AG20443 (cell line): ENCODE measurements at regions not wholly inside any gene's neighbourhood (a gene's known extent, or its start where the extent isn't known, plus 50 kb on each side); places are given as distances from the start of the nearest gene placed in this dataset.

Experiments
- DNase-seq: peaks from one replicate; pipeline ENCODE4 v3.0.0; 2012; ENCODE audit warnings: low spot score, mixed read lengths

DNA sequence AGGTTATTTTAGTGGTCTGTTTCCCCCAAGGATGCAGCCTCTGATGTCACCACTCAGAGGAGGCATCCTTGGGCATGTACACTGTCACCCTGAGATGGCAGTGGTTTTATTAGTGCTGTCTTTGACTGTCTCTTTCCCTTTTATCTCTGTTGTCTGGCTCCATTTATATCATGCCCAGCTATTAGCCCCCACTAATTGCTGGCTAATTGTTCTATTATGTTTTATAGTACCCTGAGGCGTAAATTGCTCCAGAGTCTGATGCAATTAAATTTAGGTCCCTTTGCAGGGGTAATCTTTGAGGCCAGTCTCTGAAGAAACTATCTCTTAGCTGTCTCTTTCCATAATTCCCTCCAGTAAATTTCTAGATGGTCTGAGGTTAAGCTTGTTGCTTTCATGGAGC is 301.0 kb upstream of the KLHL29 start:
- no peak for DNase-seq

DNA sequence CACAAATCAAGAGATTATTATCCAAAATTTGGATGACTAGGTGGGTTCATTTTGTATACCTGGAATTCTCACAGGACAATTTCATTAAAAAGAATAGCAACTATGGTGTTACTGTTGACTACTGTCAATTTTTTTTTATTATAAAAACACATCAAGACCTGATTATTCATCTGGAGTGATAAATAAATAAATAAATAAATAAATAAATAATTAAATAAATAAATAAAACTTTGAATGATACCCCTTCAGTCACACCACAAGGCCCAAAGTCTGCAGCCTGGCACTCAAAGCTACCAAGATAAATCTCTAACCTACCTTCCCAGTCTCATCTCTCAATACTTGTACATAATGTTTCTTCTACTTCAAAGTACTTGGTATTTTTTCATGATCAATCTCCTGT is 294.0 kb upstream of the KLHL29 start:
- no peak for DNase-seq

DNA sequence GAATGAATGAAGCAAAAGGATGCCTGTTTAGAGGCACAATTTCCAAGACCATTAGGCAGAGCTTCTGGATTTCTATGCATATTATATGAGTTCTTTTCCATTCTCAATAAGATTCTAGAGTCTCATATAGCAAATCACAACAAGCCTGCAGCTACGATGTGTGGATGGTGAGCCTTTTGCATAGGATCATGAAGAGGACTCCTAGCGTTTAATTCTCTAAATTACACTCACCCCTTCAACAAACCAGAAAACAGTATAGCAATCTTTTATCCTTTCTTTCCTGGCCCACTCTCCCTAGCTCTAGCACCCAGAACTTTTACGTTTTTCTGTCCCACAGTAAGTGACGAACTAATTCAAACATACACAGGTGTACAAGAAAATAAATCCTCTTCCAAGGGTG is 293.1 kb upstream of the KLHL29 start:
- DNase-seq = no peak

DNA sequence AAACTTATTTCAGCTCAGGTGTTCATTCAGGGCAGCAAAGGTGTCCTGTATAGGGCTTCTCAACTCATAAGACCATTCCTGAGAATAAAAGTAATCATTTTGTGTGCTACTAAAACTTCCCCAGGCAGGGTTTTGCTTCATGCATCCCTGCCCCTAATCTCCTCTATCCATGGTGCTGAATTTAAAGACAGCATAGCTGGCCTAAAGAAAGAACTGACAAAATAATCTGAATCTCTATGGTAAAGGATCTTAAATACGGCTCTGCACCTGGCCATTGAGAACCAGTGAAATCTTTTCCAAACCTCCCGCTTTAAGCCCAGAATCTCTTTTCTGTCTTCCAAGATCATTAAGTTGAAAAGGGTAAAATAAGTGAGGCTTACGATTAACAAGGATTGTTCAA is 292.1 kb upstream of the KLHL29 start:
- DNase-seq = peak; percentile 32

DNA sequence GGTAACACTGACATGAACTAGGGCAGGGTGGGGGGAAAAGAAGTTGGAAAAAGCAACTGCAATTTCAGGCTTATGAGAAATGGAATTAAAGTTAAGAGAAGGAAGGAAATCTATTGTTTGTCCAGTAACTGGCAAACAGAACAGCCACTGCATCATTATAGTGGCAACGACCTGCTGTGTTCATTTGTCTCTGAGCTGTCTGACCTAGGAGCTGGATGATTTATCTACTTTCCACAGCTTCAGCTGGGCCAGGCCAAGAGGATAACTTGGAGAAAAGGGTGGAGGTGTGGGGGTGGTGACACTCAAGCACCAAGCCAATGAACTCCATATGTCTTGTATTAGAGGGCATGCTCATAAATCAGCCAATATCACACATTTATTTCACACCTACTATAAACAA is 291.5 kb upstream of the KLHL29 start:
- no peak for DNase-seq

DNA sequence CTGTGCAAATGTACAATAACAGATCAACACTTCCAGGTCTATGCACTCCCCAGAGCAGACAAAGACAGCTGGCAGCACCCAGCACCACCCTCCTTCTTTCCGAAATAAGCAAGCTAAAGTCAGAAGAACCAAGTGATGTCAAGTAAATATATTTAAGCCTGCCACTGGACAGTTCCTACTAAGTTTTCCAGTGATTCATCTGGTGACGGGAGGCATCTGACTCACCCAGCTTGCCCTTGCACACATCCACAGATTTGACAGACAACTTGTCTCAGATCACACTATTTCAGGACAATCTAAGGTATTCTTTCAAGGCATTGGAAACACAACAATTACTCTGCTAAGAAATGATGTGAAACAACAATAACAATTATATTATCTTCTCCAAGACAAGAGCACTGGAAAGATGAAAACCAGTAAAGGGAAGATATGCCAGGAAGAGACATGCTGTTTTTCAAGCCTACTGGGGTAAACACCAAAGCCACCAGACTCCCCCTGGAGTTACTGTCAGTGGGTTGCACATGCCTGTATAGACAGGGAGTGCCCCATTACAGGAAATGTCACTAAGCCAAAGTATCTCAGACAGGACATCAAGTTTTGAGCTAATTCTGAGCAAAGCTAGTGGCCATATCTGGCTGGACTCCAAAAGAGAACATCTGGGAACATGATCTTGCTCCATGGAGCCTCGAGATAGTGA is 287.9 kb upstream of the KLHL29 start:
- DNase-seq = no peak

DNA sequence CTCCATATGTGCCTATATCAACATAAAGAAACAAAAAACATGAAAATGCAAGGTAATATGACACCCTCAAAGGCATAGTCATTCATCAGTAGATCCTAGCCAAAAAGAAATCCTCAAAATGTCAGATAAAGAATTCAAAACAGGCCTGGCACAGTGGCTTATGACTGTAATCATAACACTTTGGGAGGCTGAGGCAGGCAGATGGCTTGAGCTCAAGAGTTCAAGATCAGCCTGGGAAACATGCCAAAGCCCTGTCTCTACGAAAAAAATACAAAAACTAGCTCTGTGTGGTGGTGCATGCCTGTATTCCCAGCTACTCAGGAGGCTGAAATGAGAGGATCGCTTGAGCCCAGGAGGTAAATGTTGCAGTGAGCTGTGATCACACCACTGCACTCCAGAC is 284.6 kb upstream of the KLHL29 start:
- DNase-seq = no peak

DNA sequence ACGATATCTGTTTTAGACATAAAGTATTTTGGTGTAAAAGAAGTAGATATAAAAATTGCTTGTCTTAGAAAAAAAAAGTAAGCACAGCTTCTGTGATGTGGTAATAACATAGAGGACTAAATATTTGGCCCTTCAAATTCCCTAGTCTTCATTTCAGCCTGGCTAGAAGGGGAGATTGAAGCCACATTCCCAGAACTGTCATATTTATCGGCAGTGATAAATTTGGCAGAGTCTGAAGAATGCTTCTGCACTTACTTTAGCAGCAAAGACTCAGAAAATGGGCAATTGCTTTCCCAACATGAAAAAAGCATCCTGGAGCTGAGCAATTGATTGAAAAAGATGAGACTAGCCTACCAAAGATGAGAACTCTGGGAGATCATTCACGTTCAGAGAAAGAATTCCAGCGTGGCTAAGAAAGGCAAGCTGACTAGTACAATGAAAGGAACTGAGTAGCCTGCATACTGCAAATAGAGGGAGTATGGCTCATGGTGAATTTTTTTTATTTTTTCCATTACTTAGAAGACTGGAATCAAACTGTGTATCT is 278.7 kb upstream of the KLHL29 start:
- no peak for DNase-seq

DNA sequence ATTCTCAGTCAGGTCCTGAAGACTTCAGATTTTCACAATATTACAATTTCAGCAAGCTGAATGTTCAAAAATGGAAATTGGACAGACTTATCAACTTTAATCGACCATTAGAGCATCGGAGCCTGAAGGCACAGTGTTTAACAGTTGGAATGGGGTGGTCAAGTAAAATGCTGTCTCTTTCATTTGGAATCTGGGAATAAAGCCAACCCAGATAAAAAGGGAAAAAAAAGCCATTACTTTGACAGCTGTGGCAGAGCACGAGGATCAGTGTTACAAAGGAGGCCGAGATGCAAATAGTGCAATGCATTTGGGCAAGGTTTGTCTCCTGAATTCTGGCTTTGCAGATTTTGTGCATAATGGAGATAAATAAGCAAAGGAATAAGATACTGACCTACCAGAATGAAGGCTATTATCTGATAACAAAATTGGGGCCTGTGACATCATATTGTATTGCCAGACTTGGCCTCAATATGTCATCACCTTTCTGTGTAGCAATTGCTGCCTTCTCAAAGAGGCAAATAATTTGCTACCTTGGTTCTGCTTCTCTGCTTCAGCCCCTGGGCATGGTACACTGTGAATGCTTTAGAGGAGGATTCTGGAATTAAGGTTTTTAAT is 277.5 kb upstream of the KLHL29 start:
- DNase-seq = no peak

DNA sequence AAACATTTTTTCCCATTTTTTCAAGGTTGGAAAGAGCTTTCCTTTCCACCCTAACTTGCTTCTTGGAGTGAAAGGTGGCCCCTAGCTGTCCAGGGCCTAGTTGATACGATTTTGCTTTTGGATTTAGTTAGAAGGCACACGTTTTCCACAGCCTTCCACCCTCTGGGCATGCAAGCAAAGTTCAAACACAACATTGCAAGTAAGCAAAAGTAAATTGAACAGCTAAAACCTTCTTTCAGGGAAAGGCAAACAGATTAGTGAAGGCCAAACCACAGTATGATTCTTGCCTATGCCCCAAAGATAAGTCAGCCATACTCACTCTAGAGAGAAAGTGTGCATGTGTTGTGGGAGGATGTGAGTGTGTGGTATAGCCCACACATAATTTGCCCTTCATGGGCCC is 273.7 kb upstream of the KLHL29 start:
- DNase-seq = no peak

DNA sequence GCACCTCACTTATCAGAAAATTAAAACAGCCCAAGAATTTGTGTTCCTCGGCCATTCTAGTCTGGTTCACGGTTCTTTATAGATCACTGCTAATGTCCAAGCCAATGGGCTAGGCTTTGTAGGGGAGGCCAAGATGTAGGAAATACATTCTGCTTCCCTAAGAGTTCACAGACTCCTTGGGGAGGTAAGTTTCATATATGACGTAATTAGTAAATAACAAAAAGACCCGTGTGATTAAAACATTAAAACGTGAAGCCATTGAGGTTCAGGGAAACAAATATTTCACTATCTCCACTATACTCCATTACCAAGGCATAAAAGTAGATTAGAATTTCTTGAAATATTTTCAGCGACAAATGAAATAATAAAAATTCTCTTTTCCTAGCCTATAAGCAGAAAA is 272.5 kb upstream of the KLHL29 start:
- no peak for DNase-seq

DNA sequence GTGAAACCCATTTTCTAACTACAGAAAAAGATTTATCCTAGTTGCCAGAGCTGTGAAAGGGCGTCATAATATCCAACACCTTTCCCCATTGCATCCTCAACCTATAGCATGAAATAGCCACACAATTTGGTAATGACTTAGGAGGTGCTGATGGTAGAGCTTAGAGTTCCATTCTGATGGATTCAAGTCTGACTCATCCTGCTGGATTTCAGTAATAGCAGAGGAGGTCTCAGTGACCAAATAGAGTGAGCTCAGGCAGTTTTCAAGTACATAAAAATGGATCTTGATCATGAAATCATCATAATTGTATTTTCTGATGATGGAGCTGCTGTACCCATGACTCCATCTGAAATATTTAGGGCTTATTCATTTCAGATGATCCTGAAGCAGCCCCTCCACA is 270.7 kb upstream of the KLHL29 start:
- DNase-seq = no peak

DNA sequence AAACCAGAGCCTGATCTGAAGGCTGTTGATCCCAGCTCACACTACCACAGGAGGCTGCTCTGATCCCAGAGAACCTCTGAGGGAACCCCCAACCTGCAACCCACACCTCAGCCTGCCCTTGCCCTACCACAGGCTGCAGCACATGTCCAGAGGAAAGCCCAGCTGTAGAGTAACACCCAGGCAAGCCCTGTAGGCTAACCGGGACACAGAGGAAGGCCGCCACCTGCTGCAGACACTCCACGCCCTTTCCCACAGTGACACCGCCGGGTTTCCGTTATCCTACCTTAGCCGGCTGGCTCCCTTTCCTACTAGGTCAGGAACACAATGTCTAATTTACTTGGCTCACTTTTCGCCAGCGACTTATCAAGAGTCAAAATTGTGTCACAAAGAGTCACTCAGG is 266.7 kb upstream of the KLHL29 start:
- no peak for DNase-seq

DNA sequence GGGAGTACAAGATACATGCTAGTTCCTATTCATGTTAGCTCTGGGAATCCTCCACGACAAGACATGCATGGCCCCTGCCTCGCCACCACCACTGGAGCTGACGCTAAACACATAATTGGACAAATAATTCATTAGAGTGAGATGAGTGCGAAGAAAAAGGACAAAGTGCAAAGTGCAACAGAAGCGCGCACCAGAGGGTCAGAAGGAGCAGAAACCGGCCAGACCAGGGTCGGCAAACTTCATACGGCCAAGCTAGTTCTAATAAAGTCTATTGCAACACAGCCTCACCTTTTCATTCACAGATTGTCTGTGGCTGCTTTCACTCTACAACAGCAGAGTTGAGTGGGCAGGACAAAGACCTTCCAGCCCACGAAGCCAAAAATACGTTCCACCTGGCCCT is 266.1 kb upstream of the KLHL29 start:
- DNase-seq = no peak

DNA sequence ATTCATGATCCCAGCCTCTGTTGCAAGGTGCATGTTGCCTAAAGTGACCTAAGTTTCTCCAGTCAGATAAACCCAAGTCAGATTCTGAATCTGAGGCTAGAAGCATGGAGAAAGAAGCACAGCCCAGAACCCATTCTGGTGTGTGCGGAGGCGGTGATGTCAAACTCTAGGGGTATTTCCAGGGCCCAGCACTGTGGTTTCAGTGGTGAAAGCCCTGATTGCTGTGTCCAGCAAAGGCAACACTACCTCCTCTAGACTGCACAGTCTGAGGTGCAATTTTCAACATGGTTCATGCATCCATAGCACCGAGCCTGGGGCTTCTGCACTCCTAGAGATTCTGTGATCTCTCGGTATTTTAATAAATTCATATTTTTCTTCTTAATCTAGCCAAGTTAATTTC is 264.8 kb upstream of the KLHL29 start:
- no peak for DNase-seq

DNA sequence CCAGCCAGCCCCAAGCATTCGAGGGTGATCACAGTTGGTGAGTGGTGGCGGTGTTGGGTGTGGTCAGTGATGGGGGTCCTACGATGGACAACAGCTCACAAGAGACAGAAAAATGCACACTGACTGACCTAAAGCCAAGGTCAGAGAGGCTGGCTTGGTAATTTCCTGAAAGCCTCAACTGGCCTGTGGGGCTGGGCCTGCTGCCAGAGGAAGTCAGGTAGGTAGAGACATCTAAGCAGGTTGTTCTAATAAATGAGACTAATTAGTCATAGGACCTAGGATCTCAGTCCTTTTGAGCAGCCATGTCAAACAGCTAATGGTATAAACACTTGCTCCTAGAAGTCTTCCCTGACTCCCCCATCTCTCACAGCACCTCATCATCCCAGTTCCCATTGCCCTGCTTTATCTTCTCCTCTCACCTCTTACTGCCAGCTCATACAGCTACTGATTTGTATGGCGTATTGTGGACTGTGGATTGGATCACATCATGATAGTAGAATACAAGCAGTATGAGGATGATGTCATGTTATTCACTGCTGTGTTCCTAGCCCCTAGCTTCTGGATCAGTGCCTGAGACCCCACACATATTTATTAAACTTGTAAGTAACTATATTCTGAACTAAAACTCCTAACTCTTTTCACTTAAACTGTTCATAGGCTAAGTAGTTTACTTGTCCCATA is 262.9 kb upstream of the KLHL29 start:
- DNase-seq = no peak

DNA sequence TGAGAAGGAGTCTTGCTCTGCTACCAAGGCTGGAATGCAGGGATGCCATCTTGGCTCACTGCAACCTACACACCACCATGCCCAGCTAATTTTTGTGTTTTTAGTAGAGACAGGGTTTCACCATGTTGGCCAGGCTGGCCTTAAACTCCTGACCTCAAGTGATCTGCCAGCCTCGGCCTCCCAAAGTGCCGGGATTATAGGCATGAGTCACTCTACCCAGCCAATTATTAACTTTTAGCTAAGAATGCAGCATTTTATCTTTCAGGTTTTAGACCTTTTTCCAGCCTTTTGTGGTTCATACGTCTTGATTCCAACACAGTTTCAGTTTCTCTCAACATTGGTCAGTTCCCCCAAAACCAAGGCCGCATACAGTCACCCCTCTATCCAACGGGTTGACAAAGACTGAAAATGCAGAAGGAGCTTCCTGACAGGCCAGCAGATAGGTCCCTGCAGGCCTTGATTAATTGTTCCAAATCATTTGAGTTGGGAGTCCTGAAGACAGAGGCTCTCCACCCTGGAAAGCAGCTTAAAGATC is 262.2 kb upstream of the KLHL29 start:
- DNase-seq = no peak

DNA sequence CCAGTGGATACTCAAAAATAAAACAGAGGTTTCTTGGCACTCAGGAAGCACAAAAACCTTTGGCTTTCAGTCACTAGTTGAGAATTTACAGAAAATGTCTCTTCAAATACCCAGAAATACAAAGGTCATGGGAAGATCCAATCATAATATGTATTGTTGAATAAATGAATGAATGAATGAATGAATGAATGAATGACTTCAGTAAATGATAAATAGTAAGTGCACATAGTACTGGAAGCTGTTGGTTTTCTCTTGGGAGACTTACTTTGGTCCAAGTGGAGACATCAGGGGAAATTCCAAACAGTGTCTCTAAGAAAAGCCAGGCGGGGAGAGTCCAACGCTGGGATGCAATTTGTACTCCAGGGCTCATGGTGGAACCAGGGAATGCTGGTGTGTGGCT is 261.3 kb upstream of the KLHL29 start:
- no peak for DNase-seq

DNA sequence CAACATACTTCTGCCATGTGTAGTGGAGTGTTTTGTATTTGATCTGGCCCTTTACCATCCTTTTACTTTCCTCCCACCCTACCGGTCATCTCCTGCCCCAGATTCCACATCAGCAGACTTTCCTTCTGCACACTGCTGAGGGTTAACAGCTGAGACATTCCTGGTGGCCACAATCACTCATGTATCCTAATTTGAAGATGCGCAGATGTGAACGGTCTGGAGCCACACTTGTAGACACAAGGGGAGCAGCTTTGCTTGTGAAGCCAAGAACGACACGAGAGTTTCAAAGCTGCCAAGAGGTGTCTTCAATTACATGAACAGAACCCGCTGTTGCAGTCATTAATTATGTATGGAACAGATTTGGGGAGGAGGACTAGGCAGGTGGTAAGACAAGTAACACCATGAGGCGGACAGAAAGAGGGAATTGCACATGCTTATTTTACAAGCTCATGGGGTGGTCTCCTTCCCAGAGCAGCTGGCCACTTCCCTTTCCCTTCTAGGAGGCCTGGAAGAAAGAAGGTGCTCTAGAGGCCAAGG is 260.7 kb upstream of the KLHL29 start:
- DNase-seq = no peak

DNA sequence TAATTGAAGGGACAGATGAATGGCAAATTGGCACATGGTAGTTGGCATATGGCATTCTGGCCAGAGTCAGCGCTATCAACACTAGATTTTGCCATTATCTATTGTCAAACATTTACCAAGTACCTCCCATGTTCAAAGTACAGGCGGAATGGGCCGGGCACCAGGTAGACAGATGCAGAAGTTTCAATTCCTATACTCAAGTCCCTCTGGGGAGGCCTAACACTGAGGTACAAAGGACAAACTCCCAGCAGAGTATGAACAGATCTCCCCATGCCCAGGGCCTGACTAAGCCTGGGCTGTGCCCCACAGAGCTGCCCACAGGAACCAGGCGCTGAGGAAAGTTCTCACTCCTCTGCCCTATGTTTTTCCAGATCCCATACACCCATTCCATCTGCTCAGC is 257.5 kb upstream of the KLHL29 start:
- no peak for DNase-seq

DNA sequence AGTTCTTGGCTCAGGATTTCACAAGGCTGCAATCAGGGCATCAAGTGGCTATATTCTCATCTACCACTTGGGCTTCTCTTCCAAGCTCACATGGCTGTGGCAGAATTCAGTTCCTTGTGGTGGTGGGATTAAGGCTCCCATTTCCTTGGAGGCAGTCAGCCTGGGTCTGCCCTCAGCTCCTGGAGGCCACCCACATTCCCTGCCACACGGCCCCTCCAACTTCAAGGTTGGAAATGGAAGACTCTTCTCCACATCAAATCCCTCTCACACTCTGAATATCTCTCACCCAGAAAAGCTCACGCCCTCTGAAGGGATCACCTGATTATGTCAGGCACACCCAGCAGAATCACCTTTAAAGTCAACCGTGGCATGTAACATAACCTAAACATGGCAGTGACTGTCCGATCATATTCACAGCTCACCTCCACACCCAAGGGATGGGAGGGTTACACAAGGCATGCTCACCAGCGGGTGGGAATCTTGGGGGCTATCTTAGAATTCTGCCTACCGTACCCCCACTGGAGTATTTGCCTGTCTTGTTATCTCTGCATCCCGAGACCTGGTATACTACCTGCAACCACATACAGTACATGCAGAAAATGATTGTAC is 256.2 kb upstream of the KLHL29 start:
- no peak for DNase-seq

DNA sequence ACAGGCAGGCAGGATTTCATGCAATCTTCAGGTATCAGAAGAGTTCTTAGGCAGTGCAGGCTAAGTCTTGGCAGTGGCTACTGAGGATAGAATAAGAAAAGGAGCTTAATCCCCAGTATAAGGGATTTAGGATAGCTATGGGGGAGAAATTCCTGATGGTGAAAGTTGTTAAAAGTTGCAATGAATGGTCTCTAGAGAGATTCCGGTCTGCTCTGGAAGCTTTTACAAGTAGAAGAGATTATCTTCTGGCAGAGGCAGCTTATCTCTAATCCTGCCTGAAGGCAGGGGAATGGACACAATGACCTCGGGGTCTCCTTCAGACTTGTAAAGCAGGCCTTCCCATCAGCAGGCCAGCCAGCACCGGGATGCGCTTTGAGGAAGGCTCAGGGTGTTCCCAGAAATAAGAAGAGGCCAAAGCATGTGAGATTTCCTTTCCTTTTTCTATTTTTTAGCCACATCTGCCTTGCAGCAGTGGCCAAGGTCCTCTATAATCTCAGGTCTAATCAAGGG is 253.9 kb upstream of the KLHL29 start:
- no peak for DNase-seq
